HG03175 (cell line): ENCODE measurements at regions not wholly inside any gene's neighbourhood (a gene's known extent, or its start where the extent isn't known, plus 50 kb on each side); places are given as distances from the start of the nearest gene placed in this dataset.
"Not testable (repeated sequence)": the region's sequence is repeated elsewhere in the genome, so short reads cannot be mapped to it uniquely, and the experiment has no call there.

Experiments used
- ATAC-seq: cut with Tn5 transposase; IDR thresholded peaks from one replicate; pipeline ENCODE4 v1.9.1; 2021; ENCODE audit warnings: mild to moderate bottlenecking, moderate library complexity; ENCODE audit not compliant: unreplicated experiment

DNA sequence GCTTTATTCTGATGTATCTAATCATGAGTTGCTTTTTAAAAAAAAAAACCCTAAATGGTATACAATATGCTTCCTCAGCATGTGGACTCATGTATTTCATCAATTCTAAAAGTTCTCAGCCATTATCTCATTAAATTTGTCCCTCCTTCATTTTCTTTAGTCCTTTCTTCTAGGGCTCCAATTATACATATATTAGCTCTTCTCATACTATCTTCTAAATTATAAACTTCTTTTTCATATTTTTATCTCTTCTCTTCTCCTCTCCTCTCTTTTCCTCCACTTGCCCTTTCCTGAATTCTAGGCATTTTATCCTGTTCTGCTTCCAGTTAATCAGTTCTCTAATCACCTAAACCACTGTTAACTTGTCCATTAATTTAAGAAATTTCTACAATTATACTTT lies 55.0 kb upstream of the IL33 start:
- no peak for ATAC-seq

DNA sequence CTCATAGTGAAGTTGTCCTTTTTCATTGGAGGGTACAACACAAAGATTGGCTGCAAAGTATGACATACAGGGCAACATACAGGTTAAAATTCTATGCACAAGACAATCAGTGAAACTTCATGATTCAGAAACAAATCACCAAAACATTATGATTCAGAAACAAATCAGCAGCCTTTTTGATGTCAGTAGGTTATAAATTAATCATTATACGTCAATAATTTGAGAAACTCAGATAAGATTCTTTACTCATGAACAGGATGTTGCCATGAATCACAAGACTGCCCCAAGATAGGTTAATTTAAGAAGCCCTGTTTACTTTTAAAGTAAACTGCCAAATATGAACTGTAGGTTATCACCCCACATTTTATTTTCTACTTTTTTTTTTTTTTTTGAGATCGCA lies 62.2 kb upstream of the IL33 start:
- ATAC-seq = no peak

DNA sequence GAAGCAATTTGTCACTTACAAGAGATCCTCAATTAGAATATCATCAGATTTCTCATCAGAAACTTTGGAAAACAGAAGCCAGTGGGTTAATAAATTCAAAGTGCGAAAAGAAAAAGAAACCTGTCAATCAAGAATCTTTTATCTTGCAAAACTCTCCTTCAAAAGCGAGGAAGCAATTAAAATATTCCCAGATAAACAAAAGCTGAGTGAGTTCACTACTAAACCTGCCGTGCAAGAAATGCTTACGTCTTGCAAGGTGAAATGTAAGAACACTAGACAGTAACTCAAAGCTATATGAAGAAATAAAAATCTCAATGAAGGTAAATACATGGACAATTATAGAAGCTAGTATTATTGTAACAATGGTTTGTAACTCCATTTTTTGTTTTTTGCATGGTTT lies 62.8 kb upstream of the IL33 start:
- ATAC-seq = no peak

DNA sequence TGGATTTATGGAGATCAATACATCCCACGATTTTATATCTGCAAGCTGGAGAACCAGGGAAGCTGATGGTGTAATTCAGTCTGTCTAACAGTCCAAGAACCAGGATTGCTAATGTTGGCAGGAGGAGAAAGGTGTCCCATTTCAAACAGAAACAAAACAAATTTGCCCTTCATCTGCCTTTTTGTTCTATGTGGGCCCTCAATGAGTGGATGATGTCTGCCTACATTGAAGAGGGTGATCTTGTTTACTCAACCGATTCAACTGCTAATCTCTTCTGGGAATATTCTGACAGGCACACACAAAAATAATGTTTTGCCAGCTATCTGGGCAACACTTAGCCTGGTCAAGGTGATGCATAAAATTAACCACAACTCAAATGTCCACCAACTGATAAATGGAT lies 65.1 kb upstream of the IL33 start:
- no peak for ATAC-seq

DNA sequence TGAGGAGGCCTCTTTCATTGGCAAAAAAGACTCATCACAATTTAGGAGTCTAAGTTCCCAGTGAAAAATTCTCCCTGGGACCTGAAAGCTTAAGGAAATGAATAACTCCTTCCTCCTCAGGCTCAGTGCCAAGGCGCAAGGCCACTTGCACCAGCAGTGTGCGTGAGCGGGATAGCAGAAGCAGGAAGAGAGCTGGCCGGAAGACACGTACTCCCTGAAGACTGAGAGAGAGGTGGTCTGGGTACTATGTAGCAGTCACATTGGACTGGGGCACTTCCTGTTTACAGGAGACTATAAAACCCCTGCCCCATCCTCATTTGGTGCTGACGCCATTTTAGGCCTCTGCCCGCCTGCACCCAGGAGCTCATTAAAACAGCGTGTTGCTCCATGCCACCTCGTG lies 66.3 kb upstream of the IL33 start:
- no peak for ATAC-seq

DNA sequence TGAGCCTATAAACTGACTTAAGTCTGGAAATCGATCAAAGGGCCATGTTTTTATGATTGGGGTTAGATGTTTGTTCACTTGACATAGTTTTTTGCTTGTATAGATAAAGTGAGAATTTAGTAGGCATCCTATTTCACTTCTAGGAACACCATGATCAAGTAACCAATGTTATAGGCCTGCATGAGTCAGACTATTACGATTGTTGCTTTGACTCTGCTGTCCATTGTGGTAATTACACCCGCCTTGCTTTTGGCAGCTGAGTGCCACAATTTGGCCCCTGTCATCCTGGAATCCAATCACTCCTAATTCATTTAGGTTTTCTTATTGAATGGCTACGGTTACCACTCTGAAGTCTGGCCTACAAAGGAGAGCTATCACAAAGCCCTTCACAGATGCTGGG lies 67.8 kb upstream of the IL33 start:
- no peak for ATAC-seq

DNA sequence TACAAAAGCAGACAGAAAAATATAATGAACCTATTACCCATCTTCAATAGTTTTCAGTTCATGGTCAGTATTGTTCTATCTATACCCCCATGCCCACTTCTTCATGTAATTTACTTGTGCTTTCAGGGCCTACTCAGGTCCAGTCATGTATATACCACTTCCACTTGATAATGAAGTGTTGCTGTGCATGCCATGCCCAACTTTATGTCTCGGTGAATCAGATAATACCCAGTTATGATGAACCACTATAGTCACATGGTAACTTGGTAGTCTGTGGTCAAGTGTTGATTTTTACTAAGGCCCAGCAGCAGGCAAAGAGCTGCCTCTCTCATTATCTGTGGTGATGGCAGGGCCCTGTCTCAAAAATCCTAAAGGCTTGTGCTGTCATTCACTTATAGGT lies 70.7 kb upstream of the IL33 start:
- ATAC-seq = no peak

DNA sequence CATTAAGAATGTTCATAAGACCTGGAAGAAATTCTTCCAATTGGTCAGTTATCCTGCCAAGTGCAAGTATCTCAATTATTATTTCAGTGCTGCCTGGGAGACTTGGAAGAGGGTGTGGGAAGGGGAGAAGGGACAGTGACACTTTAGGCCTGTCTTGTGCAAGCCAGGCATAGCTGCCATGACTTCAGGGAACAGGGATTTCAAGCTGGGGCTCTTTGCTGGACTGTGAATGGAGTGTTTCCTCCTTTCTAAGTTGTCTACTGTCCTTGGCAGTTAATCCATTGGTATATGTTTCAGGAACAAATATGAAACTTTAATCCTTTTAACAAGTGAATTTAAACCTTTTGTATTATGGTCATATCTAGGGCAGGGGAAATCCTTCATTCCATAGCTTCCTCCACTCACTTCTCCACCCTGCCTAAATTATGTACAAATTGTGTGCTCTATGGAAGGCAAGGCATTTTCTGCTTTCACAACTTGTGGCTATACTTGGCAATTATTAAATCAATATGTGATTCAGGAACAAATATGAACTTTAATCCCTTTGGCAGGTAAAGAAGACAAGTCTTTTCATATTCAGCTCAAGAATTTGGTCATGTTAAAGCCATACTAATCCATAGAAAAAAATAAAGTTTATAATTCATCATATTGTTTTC lies 72.7 kb upstream of the IL33 start:
- ATAC-seq = no peak

DNA sequence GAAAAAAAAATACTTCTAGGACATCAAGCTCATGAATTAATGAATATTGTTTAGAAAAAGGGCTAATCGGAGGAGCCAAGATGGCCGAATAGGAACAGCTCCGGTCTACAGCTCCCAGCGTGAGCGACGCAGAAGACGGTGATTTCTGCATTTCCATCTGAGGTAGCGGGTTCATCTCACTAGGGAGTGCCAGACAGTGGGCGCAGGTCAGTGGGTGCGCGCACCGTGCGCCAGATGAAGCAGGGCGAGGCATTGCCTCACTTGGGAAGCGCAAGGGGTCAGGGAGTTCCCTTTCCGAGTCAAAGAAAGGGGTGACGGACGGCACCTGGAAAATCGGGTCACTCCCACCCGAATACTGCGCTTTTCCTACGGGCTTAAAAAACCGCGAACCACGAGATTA lies 79.8 kb upstream of the IL33 start:
- not testable (repeated sequence) for ATAC-seq

DNA sequence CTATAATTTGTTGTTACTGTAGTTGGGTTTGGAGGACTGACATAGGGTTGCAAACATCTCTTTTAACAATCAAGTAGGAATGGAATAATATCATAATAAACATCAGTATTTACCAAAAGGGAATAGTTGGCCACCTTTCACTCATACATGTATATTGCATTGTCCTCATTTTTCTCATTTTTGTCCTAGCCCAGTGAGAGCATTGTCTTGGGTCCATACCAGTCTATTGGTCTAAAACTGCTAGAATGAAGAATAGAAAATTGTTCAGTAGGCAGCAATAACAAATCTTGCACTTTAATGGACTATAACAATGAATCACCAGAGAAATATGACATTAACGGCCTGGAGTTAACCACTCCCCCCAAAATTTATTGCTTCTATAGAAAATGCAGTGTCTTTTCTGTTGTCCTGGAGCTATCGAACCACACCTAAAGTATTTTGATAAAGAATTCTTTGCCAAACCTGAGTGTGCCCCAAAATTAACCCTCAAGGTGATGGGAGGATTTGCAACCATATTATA lies 80.9 kb upstream of the IL33 start:
- no peak for ATAC-seq

DNA sequence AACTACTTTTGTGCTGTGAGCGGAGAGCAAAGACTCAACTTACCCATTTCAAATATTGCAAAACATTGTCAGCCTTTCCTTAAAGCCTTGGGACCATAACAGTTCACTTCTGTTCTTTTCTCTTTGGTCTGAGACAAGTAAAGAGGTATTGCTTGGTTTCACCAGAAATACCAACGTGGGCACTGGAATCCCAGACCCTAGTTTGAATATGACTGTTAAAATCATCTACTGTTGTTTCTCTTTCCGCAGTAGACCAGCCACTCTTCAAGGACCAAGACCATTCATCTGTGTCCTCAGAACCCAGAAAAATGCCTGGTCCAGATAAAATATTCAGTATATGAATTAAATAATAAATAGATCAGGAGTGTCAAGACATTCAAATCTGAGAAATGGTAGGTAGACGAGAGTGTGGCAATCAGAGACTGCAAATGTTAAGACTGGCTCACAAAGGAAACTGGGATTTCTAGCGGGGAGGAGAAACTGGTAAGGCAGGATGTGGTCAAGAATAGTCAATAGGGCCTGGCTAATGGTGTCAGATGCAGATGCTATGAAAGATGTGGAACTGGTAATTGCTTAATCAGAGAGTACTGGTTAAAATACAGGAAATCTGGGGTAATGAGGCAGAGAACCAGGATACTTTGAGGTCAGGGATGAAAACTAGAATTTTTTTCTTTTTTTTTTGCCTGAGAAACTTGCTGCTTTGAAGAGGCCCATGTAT lies 82.1 kb upstream of the IL33 start:
- ATAC-seq = peak; percentile 86

DNA sequence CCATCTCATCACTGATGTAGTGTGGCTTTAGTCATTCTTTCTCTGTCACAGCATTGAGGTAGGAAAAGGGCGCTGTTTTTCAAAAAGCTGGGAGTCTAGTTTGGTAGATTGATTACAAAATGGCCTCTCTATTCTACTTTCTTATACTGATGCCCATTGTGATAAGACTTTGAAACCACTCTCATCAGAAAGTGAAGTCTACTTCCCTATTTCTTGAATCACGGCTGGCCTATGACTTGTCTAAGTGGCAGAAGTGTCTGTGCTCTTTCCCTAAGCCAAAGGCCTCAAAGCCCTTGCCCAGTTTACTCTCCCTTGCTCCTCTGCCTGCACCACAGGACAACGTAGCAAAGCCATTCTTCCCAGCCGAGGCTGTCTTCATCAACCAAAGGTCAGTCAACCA lies 83.0 kb upstream of the IL33 start:
- ATAC-seq = no peak

DNA sequence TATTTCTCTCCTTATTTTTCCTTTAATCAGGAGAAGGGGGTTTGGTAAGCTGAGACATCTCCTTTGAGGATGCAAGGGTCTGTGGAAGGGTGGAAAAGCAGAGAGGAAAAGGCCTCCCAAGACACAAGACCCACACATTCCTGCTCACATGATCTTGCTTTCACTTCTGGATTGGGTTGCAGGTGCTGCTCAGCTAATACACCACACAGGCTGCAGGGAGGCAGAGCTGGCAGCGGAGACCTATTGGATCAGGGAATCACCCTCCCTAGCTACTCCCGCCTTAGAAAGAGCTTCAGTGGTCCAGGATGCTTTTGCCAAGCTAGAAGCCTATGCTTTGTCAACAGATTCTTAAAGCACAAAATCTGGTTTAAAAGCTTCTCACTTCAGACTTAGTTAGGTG lies 87.6 kb upstream of the IL33 start:
- ATAC-seq = no peak

DNA sequence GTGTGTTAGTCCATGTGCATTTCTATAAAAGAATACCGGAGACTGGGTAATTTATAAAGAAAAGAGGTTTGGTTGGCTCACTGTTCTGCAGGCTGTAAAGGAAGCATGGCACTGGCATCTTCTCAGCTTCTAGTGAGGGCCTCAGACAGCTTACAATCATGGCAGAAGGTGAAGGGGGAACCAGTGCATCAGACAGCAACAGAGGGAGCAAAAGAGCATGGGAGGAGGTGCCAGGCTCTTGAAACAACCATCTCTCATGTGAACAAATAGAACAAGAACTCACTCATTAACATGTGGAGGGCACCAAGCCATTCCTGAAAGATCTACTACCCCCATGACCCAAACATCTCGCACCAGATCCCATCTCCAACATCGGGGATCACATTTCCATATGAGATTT lies 89.2 kb upstream of the IL33 start:
- no peak for ATAC-seq

DNA sequence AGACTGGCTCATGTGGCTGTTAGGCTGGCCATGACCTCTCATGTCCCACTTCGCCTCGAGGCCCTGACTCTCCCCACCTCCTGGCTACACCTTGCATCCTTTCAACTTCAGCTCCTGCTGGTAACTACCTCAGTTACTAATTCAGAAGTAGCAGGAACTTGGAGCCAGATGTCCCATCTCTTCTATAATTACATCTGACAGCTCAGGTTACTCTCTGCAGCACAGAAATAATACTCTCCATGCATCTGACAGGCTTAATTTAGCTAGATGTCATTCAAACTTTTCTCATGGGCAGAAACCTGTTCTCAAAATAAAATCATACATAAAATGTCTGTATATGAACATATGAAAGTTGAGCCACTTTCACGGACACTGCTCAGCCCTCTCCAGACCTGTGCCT lies 92.2 kb upstream of the IL33 start:
- no peak for ATAC-seq

DNA sequence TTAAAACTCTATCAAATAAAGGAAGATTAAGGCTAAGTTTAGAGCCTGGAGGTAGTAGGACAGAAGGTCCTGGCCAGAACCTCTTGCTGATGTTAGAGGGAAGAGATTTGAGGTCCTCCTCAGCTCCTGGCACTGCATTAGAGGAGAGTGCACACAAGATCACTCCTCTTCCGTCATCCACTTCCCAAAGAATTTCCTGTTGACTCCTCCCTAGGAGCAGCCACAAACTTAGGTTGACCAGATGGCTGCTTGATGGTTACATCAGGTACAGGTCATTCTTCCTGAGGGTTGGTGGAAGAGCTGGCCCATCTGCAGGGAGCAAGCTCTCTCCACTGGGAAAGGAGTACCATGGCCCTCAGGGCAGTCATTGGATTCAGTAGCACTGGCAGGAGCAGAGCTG lies 93.9 kb upstream of the IL33 start:
- ATAC-seq = no peak

DNA sequence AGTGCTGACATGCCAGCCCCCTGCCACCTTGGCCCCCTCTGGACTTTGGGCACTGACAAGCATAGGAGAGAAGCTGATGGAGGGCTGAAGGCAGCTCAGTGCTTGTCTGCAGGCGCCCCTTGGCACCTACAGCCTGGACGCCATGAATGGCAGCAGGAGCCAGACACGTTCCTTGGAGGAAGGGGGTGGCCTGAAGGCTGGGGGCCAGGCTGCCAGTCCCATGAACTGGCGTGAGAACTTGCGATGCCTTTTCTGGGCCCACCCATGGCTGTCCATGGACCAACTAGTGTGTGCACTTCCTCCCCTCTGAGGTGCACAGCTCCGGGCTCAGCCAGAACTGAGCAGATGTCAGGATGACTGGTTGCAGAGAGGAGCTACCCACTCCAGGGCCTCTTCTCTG lies 99.0 kb upstream of the RANBP6 start:
- ATAC-seq = no peak

DNA sequence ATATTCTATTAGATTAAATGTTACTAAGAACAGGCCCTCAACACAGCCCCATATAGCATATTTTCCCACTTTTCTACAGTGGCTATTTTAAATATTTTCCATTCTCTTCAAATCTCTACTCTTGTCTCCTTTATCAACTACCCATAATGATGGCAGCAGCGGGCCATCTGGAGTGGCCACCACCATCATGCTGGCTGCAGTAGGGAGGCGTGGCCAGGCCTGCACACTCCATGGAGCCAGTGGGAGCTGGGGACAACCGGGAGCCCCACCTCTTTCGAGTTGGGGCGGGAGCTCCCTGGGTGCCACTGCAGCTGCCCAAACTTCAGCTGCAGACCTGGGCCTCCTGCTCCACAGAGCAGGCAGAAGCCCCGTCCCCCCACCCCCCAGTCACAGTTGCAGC lies 98.4 kb upstream of the RANBP6 start:
- no peak for ATAC-seq

DNA sequence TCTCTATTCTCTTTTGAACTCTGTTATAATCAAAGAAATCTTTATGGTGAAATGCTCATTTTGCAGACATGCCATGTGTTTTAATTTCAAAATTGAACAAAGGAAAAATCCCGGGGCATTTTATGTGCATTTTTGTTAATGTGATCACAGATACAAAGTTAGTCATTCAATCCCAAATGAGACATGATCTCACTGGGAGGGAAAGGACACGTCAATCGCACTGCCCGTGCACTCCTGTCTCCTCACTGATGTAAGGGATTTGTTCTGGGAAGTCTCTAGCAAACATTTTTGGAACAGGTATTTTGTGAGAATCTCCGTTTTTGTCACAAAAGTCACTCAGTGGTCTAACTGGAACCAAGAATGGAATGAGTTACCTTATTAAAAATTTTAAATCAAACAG lies 97.9 kb upstream of the RANBP6 start:
- no peak for ATAC-seq

DNA sequence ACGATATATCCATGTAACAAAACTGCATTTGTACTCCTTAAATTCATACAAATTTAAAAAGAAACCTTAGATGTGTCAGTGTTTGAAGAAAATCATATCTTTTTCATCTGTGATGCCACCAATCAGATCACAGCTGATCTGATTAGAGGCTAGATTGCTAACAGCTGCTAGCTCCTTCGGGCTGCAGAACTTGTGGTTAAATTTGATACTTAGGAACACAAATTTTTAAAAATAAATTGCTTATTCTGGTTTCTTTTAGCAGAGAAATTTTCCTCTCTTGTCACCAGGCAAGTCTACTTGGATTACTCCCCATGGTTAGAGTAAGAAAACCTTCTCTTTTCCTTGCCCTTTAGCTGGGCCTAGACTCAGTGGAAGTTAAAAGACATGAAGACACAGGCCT lies 94.6 kb upstream of the RANBP6 start:
- no peak for ATAC-seq

DNA sequence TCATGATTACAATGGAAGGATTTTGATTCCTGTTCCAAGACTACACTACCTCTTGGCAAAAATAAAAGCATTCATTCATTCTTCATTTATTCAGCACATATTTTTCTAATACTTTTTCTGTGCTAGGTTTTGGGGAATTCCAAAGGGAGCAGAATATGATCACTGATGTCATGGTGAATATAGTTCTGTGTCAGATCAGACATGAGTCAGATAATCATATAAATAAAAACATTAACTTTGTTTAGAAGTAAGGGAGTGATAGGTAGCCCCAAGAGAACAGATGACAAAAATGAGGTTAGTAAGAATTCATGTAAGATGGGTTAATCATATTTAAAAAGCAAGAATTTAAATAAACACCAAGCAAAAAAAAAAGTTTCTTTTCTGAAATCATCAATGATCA lies 94.1 kb upstream of the RANBP6 start:
- ATAC-seq = no peak

DNA sequence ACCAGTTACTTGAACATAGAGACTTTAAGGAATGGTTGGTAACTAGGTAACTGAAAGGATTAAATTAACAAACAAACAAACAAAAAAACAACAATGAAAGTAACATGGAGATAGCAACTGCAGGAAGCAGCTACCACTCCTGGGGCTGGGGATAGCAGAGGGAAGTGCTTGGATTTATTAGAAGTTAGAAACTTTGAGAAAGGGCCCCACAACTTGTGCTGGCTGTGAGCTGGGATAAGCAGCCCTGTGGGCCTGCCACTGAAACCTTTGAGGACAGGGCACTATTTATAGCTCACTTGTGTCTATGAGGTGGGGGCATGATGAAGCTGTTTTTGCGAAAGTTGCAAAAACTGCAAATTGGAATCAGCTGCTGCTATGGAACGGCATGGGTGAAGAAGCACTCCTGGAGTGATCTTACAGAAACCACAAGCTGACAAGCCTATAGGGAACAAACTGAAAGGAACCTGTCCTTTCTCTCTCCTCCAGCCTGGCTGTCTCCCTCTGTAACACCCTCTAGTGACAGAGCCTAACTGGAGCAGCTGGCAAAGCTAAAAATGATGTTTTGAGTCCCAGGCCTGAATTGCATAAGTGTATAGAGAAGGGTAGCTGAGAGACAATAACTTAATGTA lies 91.4 kb upstream of the RANBP6 start:
- ATAC-seq = peak; percentile 88
